DOHH2 (cell line): ENCODE measurements at regions not wholly inside any gene's neighbourhood (a gene's known extent, or its start where the extent isn't known, plus 50 kb on each side); places are given as distances from the start of the nearest gene placed in this dataset.

Experiments used
- H3F3A ChIP-seq: fragments of 200-600 bp; sonication (generic), shearing (Covaris generic); 2 replicates; pipeline ENCODE4 v1.6.0; 2016; ENCODE audit warnings: antibody characterized with exemption, mild to moderate bottlenecking; ENCODE audit not compliant: control insufficient read depth, insufficient read depth
- H3K27ac ChIP-seq: fragments of 200-600 bp; sonication (generic); 2 replicates; pipeline ENCODE4 v1.5.1; 2014; ENCODE audit warnings: low read depth, mild to moderate bottlenecking, low read length, moderate library complexity
- H3K27me3 ChIP-seq: fragments of 200-600 bp; sonication (generic); 2 replicates; pipeline ENCODE4 v1.6.1; 2014; ENCODE audit warnings: mild to moderate bottlenecking, low read length, mixed read lengths; ENCODE audit not compliant: control insufficient read depth
- H3K36me3 ChIP-seq: fragments of 200-600 bp; sonication (generic); 2 replicates; pipeline ENCODE4 v1.6.1; 2014; ENCODE audit warnings: mild to moderate bottlenecking, low read length, moderate library complexity, mixed read lengths; ENCODE audit not compliant: control insufficient read depth
- H3K4me1 ChIP-seq: fragments of 200-600 bp; sonication (generic); 2 replicates; pipeline ENCODE4 v1.6.1; 2014; ENCODE audit warnings: mild to moderate bottlenecking, low read length, mixed read lengths; ENCODE audit not compliant: control insufficient read depth
- H3K4me2 ChIP-seq: fragments of 200-600 bp; sonication (generic); 2 replicates; pipeline ENCODE4 v1.6.0; 2014; ENCODE audit warnings: mild to moderate bottlenecking, low read length, moderate library complexity
- H3K4me3 ChIP-seq: fragments of 200-600 bp; sonication (generic); 2 replicates; pipeline ENCODE4 v1.5.1; 2014; ENCODE audit warnings: mild to moderate bottlenecking, low read length, mixed read lengths
- H3K79me2 ChIP-seq: fragments of 200-600 bp; sonication (generic); 2 replicates; pipeline ENCODE4 v1.6.1; 2014; ENCODE audit warnings: mild to moderate bottlenecking, low read length, mixed read lengths; ENCODE audit not compliant: control insufficient read depth
- H3K9me2 ChIP-seq: fragments of 200-600 bp; sonication (generic); replicated peaks from 2 replicates; pipeline ENCODE4 v1.6.1; 2014; ENCODE audit warnings: mild to moderate bottlenecking, low read length, mixed read lengths; ENCODE audit not compliant: control insufficient read depth
- H3K9me3 ChIP-seq: fragments of 200-600 bp; sonication (generic); 2 replicates; pipeline ENCODE4 v1.6.1; 2014; ENCODE audit warnings: antibody characterized with exemption, low read length, mixed read lengths; ENCODE audit not compliant: control insufficient read depth, insufficient read depth
- H4K20me1 ChIP-seq: fragments of 200-600 bp; sonication (generic); 2 replicates; pipeline ENCODE4 v1.6.0; 2014; ENCODE audit warnings: low read depth, mild to moderate bottlenecking, antibody characterized with exemption, low read length, moderate library complexity; ENCODE audit not compliant: control insufficient read depth, insufficient read depth
- EZH2phosphoT487 ChIP-seq: fragments of 200-600 bp; sonication (generic); IDR thresholded peaks from 2 replicates; pipeline ENCODE4 v1.6.1; 2017; ENCODE audit warnings: borderline replicate concordance, mild to moderate bottlenecking, antibody characterized with exemption, low read length, moderate library complexity, mixed read lengths
- TF ChIP-seq, protein P1 (sequence below): fragments of 200-600 bp; sonication (generic); IDR thresholded peaks from one replicate; pipeline ENCODE4 v1.5.1; 2014; ENCODE audit warnings: antibody characterized with exemption, mild to moderate bottlenecking, low read depth, low read length; ENCODE audit not compliant: poor library complexity, severe bottlenecking

DNA sequence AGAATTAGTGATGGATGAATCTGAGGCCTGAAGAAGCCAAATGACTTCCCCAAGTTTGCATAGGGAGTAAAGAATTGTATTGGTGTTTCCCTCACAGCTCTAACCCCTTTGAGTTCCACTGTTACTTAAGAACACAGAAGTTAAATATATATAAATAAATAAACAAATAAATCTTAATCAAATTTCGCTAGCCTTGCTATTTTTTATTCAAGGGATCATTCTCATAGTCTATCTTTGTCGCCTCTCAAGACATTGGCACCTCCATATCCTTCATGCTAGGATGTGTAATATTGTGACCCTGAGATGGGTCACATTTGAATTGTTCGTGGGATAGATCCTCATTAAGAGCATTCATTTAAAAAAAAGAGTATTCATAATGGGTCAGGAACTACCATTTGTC is 121.3 kb upstream of the HNMT start:
- Histone ChIP-seq H3F3A (no peaks in the 10 kb centered on the region), H3K4me2 (no peak overlapping the region), H3K9me2 (no peaks in the 10 kb centered on the region), H3K9me3 (no peaks in the 10 kb centered on the region), H3K4me1 (no peaks in the 10 kb centered on the region), H4K20me1 (no peaks in the 10 kb centered on the region), H3K36me3 (no peaks in the 10 kb centered on the region), H3K27me3 (no peaks in the 10 kb centered on the region), H3K27ac (no peak overlapping the region), H3K4me3 (no peak overlapping the region), H3K79me2 (no peaks in the 10 kb centered on the region)
- TF ChIP-seq, protein P1, sequence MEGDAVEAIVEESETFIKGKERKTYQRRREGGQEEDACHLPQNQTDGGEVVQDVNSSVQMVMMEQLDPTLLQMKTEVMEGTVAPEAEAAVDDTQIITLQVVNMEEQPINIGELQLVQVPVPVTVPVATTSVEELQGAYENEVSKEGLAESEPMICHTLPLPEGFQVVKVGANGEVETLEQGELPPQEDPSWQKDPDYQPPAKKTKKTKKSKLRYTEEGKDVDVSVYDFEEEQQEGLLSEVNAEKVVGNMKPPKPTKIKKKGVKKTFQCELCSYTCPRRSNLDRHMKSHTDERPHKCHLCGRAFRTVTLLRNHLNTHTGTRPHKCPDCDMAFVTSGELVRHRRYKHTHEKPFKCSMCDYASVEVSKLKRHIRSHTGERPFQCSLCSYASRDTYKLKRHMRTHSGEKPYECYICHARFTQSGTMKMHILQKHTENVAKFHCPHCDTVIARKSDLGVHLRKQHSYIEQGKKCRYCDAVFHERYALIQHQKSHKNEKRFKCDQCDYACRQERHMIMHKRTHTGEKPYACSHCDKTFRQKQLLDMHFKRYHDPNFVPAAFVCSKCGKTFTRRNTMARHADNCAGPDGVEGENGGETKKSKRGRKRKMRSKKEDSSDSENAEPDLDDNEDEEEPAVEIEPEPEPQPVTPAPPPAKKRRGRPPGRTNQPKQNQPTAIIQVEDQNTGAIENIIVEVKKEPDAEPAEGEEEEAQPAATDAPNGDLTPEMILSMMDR: no peak
- no peak for TF ChIP-seq EZH2phosphoT487

DNA sequence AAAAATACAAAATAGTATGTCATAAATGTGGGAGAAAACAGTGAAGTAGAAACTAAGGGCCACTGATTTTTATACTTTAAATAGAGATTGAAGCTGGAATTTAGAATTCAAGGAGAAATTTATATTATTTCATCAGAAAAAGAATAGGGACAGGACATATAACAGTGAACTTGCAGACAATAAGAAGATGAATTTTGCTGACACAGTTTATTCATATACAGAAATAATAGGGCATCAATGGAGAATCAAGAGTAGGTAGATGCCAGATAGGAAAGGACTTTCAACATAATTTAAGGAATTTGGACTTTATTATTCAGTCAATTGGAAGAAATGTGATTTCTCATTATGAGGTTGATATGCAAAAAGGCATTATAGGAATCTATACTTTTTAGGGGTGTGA is 118.9 kb upstream of the HNMT start:
- H4K20me1 ChIP-seq: no peaks in the 10 kb centered on the region
- no peaks in the 10 kb centered on the region for H3K4me1 ChIP-seq
- no peaks in the 10 kb centered on the region for H3K9me2 ChIP-seq
- no peaks in the 10 kb centered on the region for H3K9me3 ChIP-seq
- H3K27ac ChIP-seq: no peak overlapping the region
- H3K79me2 ChIP-seq: no peaks in the 10 kb centered on the region
- no peak overlapping the region for H3K4me3 ChIP-seq
- no peaks in the 10 kb centered on the region for H3K27me3 ChIP-seq
- no peak overlapping the region for H3K4me2 ChIP-seq
- TF ChIP-seq, protein P1: no peak
- no peak for TF ChIP-seq EZH2phosphoT487
- H3F3A ChIP-seq: no peaks in the 10 kb centered on the region
- H3K36me3 ChIP-seq: no peaks in the 10 kb centered on the region

DNA sequence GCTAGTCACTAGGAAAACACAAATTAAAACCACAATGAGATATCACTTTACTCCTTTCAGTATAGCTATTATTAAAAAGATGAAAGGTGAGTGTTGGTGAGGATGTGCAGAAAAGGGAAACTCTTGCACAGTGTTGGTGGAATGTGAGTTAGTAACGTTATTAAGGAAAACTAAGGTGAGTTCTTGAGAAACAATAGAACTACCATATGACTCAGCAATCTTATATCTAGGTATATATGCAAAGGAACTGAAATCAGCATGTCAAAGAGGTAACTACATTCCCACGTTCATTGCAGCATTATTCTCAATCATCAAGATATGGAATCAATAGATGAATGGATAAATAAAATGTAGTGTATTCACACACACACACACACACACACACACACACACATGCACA is 117.3 kb upstream of the HNMT start:
- no peaks in the 10 kb centered on the region for H3K4me1 ChIP-seq
- H3K4me3 ChIP-seq: no peak overlapping the region

More for the DNA sequence above, 117.3 kb upstream of the HNMT start:
- no peaks in the 10 kb centered on the region for H3K9me2 ChIP-seq
- H3K9me3 ChIP-seq: no peaks in the 10 kb centered on the region
- TF ChIP-seq, protein P1: no peak
- TF ChIP-seq EZH2phosphoT487: no peak
- H4K20me1 ChIP-seq: no peaks in the 10 kb centered on the region
- H3K4me2 ChIP-seq: no peak overlapping the region
- no peaks in the 10 kb centered on the region for H3F3A ChIP-seq
- H3K36me3 ChIP-seq: no peaks in the 10 kb centered on the region
- H3K79me2 ChIP-seq: no peaks in the 10 kb centered on the region
- H3K27me3 ChIP-seq: no peaks in the 10 kb centered on the region
- H3K27ac ChIP-seq: no peak overlapping the region
